Activated T-helper 1 cell treated with anti-CD3 and anti-CD28 coated beads, Interleukin-12 subunit alpha, Interleukin-12 subunit beta, Interleukin-2, Interleukin-4 antibody, amounts not matched to agents 30 ng/mL and 10 ng/mL and 1 ng/mL, durations not matched to agents 14 hours and 24 hours and 36 hours (primary cell): ENCODE measurements at regions not wholly inside any gene's neighbourhood (a gene's known extent, or its start where the extent isn't known, plus 50 kb on each side); places are given as distances from the start of the nearest gene placed in this dataset.

Source experiments
- DNase-seq: peaks from one replicate; pipeline ENCODE4 v3.0.0; 2021; ENCODE audit warnings: low spot score
- H3K27ac Mint-ChIP-seq: one replicate; pipeline ENCODE4 v1.8.0; 2021; ENCODE audit warnings: mild to moderate bottlenecking, mixed read lengths
- H3K27me3 Mint-ChIP-seq: one replicate; pipeline ENCODE4 v1.8.0; 2022; ENCODE audit warnings: mild to moderate bottlenecking, moderate library complexity, mixed read lengths; ENCODE audit not compliant: insufficient read depth
- H3K36me3 Mint-ChIP-seq: one replicate; pipeline ENCODE4 v1.8.0; 2021; ENCODE audit warnings: low read depth, mixed read lengths
- H3K4me1 Mint-ChIP-seq: one replicate; pipeline ENCODE4 v1.8.0; 2021; ENCODE audit warnings: low read depth, mixed read lengths
- H3K4me3 Mint-ChIP-seq: one replicate; pipeline ENCODE4 v1.8.0; 2021; ENCODE audit warnings: mild to moderate bottlenecking, moderate library complexity, mixed read lengths
- H3K9me3 Mint-ChIP-seq: one replicate; pipeline ENCODE4 v1.8.0; 2021; ENCODE audit warnings: mixed read lengths
- intact Hi-C: fragments of 100-400 bp; cut with micrococcal nuclease; formaldehyde crosslinking; loops from one replicate; pipeline ENCODE4 v1.15.1; 2024

GRCh38 chr18:27599202-27599829 lies 414.2 kb upstream of the CHST9 start:
- Mint-ChIP-seq H3K4me1 (no peaks in the 10 kb centered on the region), H3K27ac (no peak overlapping the region), H3K27me3 (no peaks in the 10 kb centered on the region), H3K4me3 (no peak overlapping the region), H3K9me3 (no peaks in the 10 kb centered on the region), H3K36me3 (no peaks in the 10 kb centered on the region)
- no peak for DNase-seq
- intact Hi-C loops = loop anchor here (1.0 to 2.0 kb wide), 2 partner anchors 235 to 979 kb away; no protein-coding TSS in a partner anchor

GRCh38 chr18:27595113-27595838 lies 410.2 kb upstream of the CHST9 start:
- Mint-ChIP-seq H3K36me3 (no peaks in the 10 kb centered on the region), H3K9me3 (no peaks in the 10 kb centered on the region), H3K4me1 (no peaks in the 10 kb centered on the region), H3K27me3 (no peaks in the 10 kb centered on the region), H3K27ac (no peak overlapping the region), H3K4me3 (no peak overlapping the region)
- DNase-seq = no peak
- intact Hi-C loops = no loop called here

GRCh38 chr18:27585602-27586173 lies 400.6 kb upstream of the CHST9 start:
- no peaks in the 10 kb centered on the region for H3K27me3 Mint-ChIP-seq
- no peak for DNase-seq
- no peak overlapping the region for H3K4me3 Mint-ChIP-seq
- H3K4me1 Mint-ChIP-seq = no peaks in the 10 kb centered on the region
- H3K36me3 Mint-ChIP-seq = no peaks in the 10 kb centered on the region
- intact Hi-C loops = no loop called here
- H3K9me3 Mint-ChIP-seq = peaks cover 5% of the 10 kb centered on the region
- H3K27ac Mint-ChIP-seq = no peak overlapping the region

- no peaks in the 10 kb centered on the region for H3K36me3 Mint-ChIP-seq
- H3K27me3 Mint-ChIP-seq = no peaks in the 10 kb centered on the region
- H3K4me1 Mint-ChIP-seq = no peaks in the 10 kb centered on the region
- peaks cover 5% of the 10 kb centered on the region for H3K9me3 Mint-ChIP-seq
- no peak for DNase-seq
- no peak overlapping the region for H3K4me3 Mint-ChIP-seq
- intact Hi-C loops = no loop called here
- H3K27ac Mint-ChIP-seq = no peak overlapping the region
Observed at GRCh38 chr18:27583466-27583865, 398.4 kb upstream of the CHST9 start.

- Mint-ChIP-seq H3K4me1 (no peaks in the 10 kb centered on the region), H3K4me3 (no peak overlapping the region), H3K9me3 (peaks cover 5% of the 10 kb centered on the region), H3K36me3 (no peaks in the 10 kb centered on the region), H3K27ac (no peak overlapping the region), H3K27me3 (no peaks in the 10 kb centered on the region)
- intact Hi-C loops = no loop called here
- DNase-seq = no peak
Observed at GRCh38 chr18:27582760-27583412, 397.8 kb upstream of the CHST9 start.

GRCh38 chr18:27581296-27581904 lies 396.3 kb upstream of the CHST9 start:
- Mint-ChIP-seq H3K4me3 (no peak overlapping the region), H3K36me3 (no peaks in the 10 kb centered on the region), H3K4me1 (no peaks in the 10 kb centered on the region), H3K27me3 (no peaks in the 10 kb centered on the region), H3K27ac (no peak overlapping the region), H3K9me3 (peaks cover 5% of the 10 kb centered on the region)
- intact Hi-C loops = no loop called here
- no peak for DNase-seq

GRCh38 chr18:27579364-27579763 lies 394.3 kb upstream of the CHST9 start:
- Mint-ChIP-seq H3K4me3 (no peak overlapping the region), H3K4me1 (no peaks in the 10 kb centered on the region), H3K27ac (no peak overlapping the region), H3K9me3 (peaks cover 5% of the 10 kb centered on the region), H3K27me3 (no peaks in the 10 kb centered on the region), H3K36me3 (no peaks in the 10 kb centered on the region)
- DNase-seq = no peak
- intact Hi-C loops = no loop called here

- no peaks in the 10 kb centered on the region for H3K36me3 Mint-ChIP-seq
- no peaks in the 10 kb centered on the region for H3K27me3 Mint-ChIP-seq
- no peaks in the 10 kb centered on the region for H3K4me1 Mint-ChIP-seq
Observed at GRCh38 chr18:27577752-27578151, 392.6 kb upstream of the CHST9 start.

GRCh38 chr18:27577265-27577664 lies 392.2 kb upstream of the CHST9 start:
- Mint-ChIP-seq H3K27ac (no peak overlapping the region), H3K9me3 (peaks cover 2% of the 10 kb centered on the region), H3K36me3 (no peaks in the 10 kb centered on the region), H3K27me3 (no peaks in the 10 kb centered on the region), H3K4me1 (no peaks in the 10 kb centered on the region), H3K4me3 (no peak overlapping the region)
- DNase-seq = no peak
- intact Hi-C loops = no loop called here

More at GRCh38 chr18:27577752-27578151, 392.6 kb upstream of the CHST9 start:
- H3K4me3 Mint-ChIP-seq = no peak overlapping the region
- intact Hi-C loops = no loop called here
- no peak overlapping the region for H3K27ac Mint-ChIP-seq
- peaks cover 5% of the 10 kb centered on the region for H3K9me3 Mint-ChIP-seq
- DNase-seq = no peak

GRCh38 chr18:27567434-27567833 lies 382.3 kb upstream of the CHST9 start:
- intact Hi-C loops = no loop called here
- no peak overlapping the region for H3K4me3 Mint-ChIP-seq

GRCh38 chr18:27564066-27564465 lies 379.0 kb upstream of the CHST9 start:
- Mint-ChIP-seq H3K9me3 (peaks cover 4% of the 10 kb centered on the region), H3K27me3 (no peaks in the 10 kb centered on the region), H3K4me1 (no peaks in the 10 kb centered on the region), H3K4me3 (no peak overlapping the region), H3K27ac (no peak overlapping the region), H3K36me3 (no peaks in the 10 kb centered on the region)
- intact Hi-C loops = no loop called here
- no peak for DNase-seq

More at GRCh38 chr18:27567434-27567833, 382.3 kb upstream of the CHST9 start:
- Mint-ChIP-seq H3K27ac (no peak overlapping the region), H3K36me3 (no peaks in the 10 kb centered on the region), H3K9me3 (peaks cover 4% of the 10 kb centered on the region), H3K4me1 (no peaks in the 10 kb centered on the region), H3K27me3 (no peaks in the 10 kb centered on the region)
- no peak for DNase-seq

GRCh38 chr18:27558388-27559155 lies 373.5 kb upstream of the CHST9 start:
- no peak for DNase-seq
- peaks cover 9% of the 10 kb centered on the region for H3K9me3 Mint-ChIP-seq
- H3K27ac Mint-ChIP-seq = no peak overlapping the region
- H3K4me3 Mint-ChIP-seq = no peak overlapping the region
- H3K36me3 Mint-ChIP-seq = no peaks in the 10 kb centered on the region
- H3K4me1 Mint-ChIP-seq = no peaks in the 10 kb centered on the region
- intact Hi-C loops = no loop called here
- no peaks in the 10 kb centered on the region for H3K27me3 Mint-ChIP-seq
